ENCODE measurements at regions not wholly inside any gene's neighbourhood (a gene's known extent, or its start where the extent isn't known, plus 50 kb on each side); places are given as distances from the start of the nearest gene placed in this dataset.

DNA sequence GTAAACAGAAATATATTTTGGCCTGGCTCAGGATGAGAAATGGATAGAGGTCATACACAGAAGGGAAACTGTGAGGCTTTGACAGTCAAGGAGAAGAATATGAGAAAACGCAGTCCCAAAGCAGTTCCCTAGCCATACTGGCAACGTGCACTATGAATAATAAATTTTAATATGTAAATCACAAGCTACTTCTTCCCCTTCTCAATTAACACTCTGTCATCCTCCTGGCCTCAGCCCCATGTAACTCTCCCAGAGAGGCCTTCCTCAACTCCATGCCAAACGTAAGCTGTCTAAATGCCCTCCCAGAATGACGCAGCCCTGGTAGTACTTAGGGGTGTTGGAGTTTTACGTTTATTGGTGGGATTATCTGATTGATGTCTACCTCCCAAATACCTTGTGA is 732.6 kb downstream of the LIG4 start:
- no peak for TF ChIP-seq EZH2 (IDR thresholded peaks at IDR 0.05; ENCODE audit: borderline replicate concordance)
- H3K9me3 ChIP-seq (ENCODE audit: low read depth) = no peaks in the 10 kb centered on the region
- no peaks in the 10 kb centered on the region for H3K4me1 ChIP-seq (ENCODE audit: insufficient read depth)
- H3K4me3 ChIP-seq = no peak overlapping the region
- H3K27ac ChIP-seq = no peak overlapping the region
- no peaks in the 10 kb centered on the region for H3K27me3 ChIP-seq
- H4K20me1 ChIP-seq (ENCODE audit: insufficient read depth, poor library complexity, severe bottlenecking) = no peaks in the 10 kb centered on the region
- no peak overlapping the region for H3K4me2 ChIP-seq
- H3K36me3 ChIP-seq (replicated peaks; ENCODE audit: insufficient read depth, low read depth) = no peaks in the 10 kb centered on the region
- no peak for DNase-seq (ENCODE audit: low spot score)
- WGBS (ENCODE audit: low lambda C conversion rate, missing lambda C conversion rate) = 83% methylated on average over 5 of the region's 5 CpGs
- no peaks in the 10 kb centered on the region for H3K79me2 ChIP-seq
- H2AFZ ChIP-seq = no peak overlapping the region
- H3K9me2 ChIP-seq (replicated peaks; ENCODE audit: insufficient read depth) = no peaks in the 10 kb centered on the region

DNA sequence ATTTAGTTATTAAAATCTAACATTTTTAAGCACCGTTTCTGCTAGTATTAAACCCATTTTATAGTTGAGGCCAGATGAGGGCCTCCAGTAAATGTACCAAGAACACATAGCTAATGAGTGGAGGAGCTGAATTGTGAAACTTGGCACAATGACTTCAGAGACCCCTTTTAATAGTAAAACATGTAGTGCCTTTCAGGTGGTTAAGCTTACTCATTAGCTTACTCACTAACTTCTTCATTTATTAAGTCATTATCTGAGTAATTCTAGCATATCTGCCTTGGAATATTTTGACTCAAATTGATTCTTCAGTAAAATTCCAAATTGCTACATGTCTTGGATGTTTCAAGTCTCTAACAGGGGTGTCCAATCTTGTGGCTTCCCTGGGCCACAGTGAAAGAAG is 735.2 kb downstream of the LIG4 start:
- Histone ChIP-seq H3K27ac (no peak overlapping the region), H3K9me2 (replicated peaks; ENCODE audit: insufficient read depth) (no peaks in the 10 kb centered on the region), H4K20me1 (ENCODE audit: insufficient read depth, poor library complexity, severe bottlenecking) (no peaks in the 10 kb centered on the region), H3K27me3 (no peaks in the 10 kb centered on the region), H3K36me3 (replicated peaks; ENCODE audit: insufficient read depth, low read depth) (no peaks in the 10 kb centered on the region), H3K4me1 (ENCODE audit: insufficient read depth) (no peaks in the 10 kb centered on the region), H3K79me2 (no peaks in the 10 kb centered on the region), H3K4me2 (no peak overlapping the region), H3K9me3 (ENCODE audit: low read depth) (no peaks in the 10 kb centered on the region), H2AFZ (no peak overlapping the region), H3K4me3 (no peak overlapping the region)
- DNase-seq (ENCODE audit: low spot score) = no peak
- 93% methylated on average over 1 of the region's 1 CpG for WGBS (ENCODE audit: low lambda C conversion rate, missing lambda C conversion rate)
- no peak for TF ChIP-seq EZH2 (IDR thresholded peaks at IDR 0.05; ENCODE audit: borderline replicate concordance)
- TF ChIP-seq, protein P1, sequence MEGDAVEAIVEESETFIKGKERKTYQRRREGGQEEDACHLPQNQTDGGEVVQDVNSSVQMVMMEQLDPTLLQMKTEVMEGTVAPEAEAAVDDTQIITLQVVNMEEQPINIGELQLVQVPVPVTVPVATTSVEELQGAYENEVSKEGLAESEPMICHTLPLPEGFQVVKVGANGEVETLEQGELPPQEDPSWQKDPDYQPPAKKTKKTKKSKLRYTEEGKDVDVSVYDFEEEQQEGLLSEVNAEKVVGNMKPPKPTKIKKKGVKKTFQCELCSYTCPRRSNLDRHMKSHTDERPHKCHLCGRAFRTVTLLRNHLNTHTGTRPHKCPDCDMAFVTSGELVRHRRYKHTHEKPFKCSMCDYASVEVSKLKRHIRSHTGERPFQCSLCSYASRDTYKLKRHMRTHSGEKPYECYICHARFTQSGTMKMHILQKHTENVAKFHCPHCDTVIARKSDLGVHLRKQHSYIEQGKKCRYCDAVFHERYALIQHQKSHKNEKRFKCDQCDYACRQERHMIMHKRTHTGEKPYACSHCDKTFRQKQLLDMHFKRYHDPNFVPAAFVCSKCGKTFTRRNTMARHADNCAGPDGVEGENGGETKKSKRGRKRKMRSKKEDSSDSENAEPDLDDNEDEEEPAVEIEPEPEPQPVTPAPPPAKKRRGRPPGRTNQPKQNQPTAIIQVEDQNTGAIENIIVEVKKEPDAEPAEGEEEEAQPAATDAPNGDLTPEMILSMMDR (IDR thresholded peaks at IDR 0.05; ENCODE audit: poor library complexity) = no peak
- no peak for TF ChIP-seq EZH2phosphoT487 (IDR thresholded peaks at IDR 0.05; ENCODE audit: low read depth, severe bottlenecking, unreplicated experiment)

DNA sequence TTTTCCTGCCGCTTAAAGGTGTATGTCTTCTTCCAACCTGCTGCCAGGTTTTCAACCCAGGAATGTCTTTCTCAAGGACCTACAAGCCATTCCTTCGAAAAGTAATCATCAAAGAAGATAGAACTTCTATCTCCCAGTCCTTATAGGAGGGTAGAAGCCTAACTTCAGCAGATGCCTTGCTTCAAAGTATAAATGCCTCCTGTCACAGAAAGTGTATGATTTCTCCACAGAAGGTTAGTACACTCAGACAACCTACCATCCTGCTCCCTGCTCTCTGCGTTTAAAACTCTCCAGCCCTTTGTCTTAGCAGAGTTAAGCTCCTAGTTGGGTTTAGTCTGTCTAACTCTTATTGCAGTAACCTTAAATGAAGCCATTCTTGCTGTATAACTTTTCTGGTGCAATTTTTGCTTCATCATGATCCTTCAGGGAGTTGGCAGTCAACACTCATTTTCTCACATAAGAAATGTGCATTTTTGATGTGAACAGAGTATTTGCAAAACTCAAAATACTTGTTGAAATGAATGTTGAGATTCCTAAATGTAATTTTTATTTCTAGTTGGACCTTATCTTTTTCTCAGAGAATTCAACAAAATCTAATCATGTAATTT is 737.5 kb downstream of the LIG4 start:
- 63% methylated on average over 3 of the region's 3 CpGs for WGBS (ENCODE audit: low lambda C conversion rate, missing lambda C conversion rate)
- TF ChIP-seq, protein P1 (IDR thresholded peaks at IDR 0.05; ENCODE audit: poor library complexity) = no peak
- TF ChIP-seq EZH2phosphoT487 (IDR thresholded peaks at IDR 0.05; ENCODE audit: low read depth, severe bottlenecking, unreplicated experiment) (no peak), EZH2 (IDR thresholded peaks at IDR 0.05; ENCODE audit: borderline replicate concordance) (no peak)
- Histone ChIP-seq H2AFZ (no peak overlapping the region), H3K4me1 (ENCODE audit: insufficient read depth) (no peaks in the 10 kb centered on the region), H3K36me3 (replicated peaks; ENCODE audit: insufficient read depth, low read depth) (no peaks in the 10 kb centered on the region), H4K20me1 (ENCODE audit: insufficient read depth, poor library complexity, severe bottlenecking) (no peaks in the 10 kb centered on the region), H3K9me2 (replicated peaks; ENCODE audit: insufficient read depth) (no peaks in the 10 kb centered on the region), H3K4me2 (no peak overlapping the region), H3K4me3 (no peak overlapping the region), H3K27ac (no peak overlapping the region), H3K9me3 (ENCODE audit: low read depth) (no peaks in the 10 kb centered on the region), H3K27me3 (no peaks in the 10 kb centered on the region), H3K79me2 (no peaks in the 10 kb centered on the region)
- no peak for DNase-seq (ENCODE audit: low spot score)

DNA sequence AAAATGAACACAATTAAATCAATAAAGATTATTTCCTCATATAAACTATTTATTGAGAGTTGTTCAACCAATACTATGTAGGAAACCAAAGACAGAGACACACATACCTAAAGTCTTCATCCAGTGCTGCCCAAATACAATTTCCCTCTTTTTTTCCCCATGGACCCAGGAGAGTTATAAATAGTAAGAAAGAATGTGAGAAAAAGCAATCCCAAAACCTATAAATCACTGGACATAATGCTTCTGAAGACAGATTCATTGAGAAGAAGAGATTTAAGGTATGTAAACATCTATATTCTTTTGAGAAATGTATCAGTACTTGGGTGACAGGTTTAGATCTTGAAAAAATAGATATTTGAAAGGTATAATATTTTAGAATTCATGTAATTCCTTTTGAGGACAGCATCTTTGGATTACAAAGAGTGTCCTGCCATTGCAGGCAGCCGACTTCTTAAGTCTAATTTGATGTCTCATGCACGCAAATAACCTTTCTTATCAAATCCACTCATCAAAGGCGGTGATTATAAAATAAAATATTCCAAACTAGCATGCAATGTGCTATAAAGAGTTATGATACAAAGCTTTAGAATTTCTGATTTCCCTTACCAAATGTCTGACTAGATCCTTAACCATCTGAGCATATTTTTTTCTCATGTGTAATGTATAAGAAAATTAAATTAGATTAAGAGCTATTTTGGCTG is 739.4 kb downstream of the LIG4 start:
- no peak overlapping the region for H3K4me2 ChIP-seq
- no peaks in the 10 kb centered on the region for H3K79me2 ChIP-seq
- no peaks in the 10 kb centered on the region for H3K9me3 ChIP-seq (ENCODE audit: low read depth)
- 72% methylated on average over 3 of the region's 3 CpGs for WGBS (ENCODE audit: low lambda C conversion rate, missing lambda C conversion rate)
- TF ChIP-seq, protein P1 (IDR thresholded peaks at IDR 0.05; ENCODE audit: poor library complexity) = no peak
- no peak for TF ChIP-seq EZH2phosphoT487 (IDR thresholded peaks at IDR 0.05; ENCODE audit: low read depth, severe bottlenecking, unreplicated experiment)
- no peak for TF ChIP-seq EZH2 (IDR thresholded peaks at IDR 0.05; ENCODE audit: borderline replicate concordance)
- H3K36me3 ChIP-seq (replicated peaks; ENCODE audit: insufficient read depth, low read depth) = no peaks in the 10 kb centered on the region
- H3K4me1 ChIP-seq (ENCODE audit: insufficient read depth) = no peaks in the 10 kb centered on the region
- no peak overlapping the region for H3K27ac ChIP-seq
- DNase-seq (ENCODE audit: low spot score) = no peak
- no peaks in the 10 kb centered on the region for H3K27me3 ChIP-seq
- no peaks in the 10 kb centered on the region for H3K9me2 ChIP-seq (replicated peaks; ENCODE audit: insufficient read depth)
- H3K4me3 ChIP-seq = no peak overlapping the region
- no peak overlapping the region for H2AFZ ChIP-seq
- no peaks in the 10 kb centered on the region for H4K20me1 ChIP-seq (ENCODE audit: insufficient read depth, poor library complexity, severe bottlenecking)

Data from hepatocyte (in vitro differentiated cells).